Transverse colon (tissue), 4 donors: ENCODE measurements at regions not wholly inside any gene's neighbourhood (a gene's known extent, or its start where the extent isn't known, plus 50 kb on each side); places are given as distances from the start of the nearest gene placed in this dataset.

ENCODE experiments used
- DNase-seq: peaks from one replicate; pipeline ENCODE4 v3.0.0-alpha.2; 2019
- H3K27ac ChIP-seq, 4 donors: fragments of 200-600 bp; sonication (generic); 2 replicates each; pipeline ENCODE4 v1.5.1; 2016 to 2018; ENCODE audit warnings: inconsistent platforms in 4 of 4
- H3K27me3 ChIP-seq: fragments of 200-600 bp; sonication (generic); 2 replicates; pipeline ENCODE4 v1.5.1; 2017; ENCODE audit warnings: inconsistent platforms
- H3K36me3 ChIP-seq, 4 donors: fragments of 200-600 bp; sonication (generic); 2 replicates each; pipeline ENCODE4 v1.5.1; 2017 to 2019; ENCODE audit warnings: inconsistent platforms in 4 of 4
- H3K4me1 ChIP-seq, 4 donors: fragments of 200-600 bp; sonication (generic); 2 replicates each; pipeline ENCODE4 v1.5.1; 2017 to 2020; ENCODE audit warnings: inconsistent platforms in 4 of 4
- H3K4me3 ChIP-seq, 4 donors: fragments of 200-600 bp; sonication (generic); 1 replicate in 1 of 4; 2 replicates in 3 of 4; pipeline versions ENCODE4 v1.5.1 to v1.6.1; 2017 to 2019; ENCODE audit warnings: inconsistent platforms in 4 of 4
- H3K9me3 ChIP-seq, 2 donors: fragments of 200-600 bp; sonication (generic); 2 replicates each; pipeline ENCODE4 v1.5.1; 2017 to 2019; ENCODE audit warnings: inconsistent platforms in 2 of 2
- CTCF ChIP-seq, 5 experiments: fragments of 200-600 bp in 3 of 5; fragments of 450-650 bp in 2 of 5; sonication (generic) in 3 of 5; IDR thresholded peaks; 1 replicate in 2 of 5; 2 replicates in 3 of 5; pipeline ENCODE4 v1.5.1; 2016 to 2017; ENCODE audit warnings: antibody characterized with exemption in 5 of 5, inconsistent platforms in 3 of 5, mild to moderate bottlenecking in 2 of 5, moderate library complexity in 1 of 5
- EP300 ChIP-seq: sonication (generic); formaldehyde crosslinking; IDR thresholded peaks from one replicate; pipeline ENCODE4 v1.6.1; 2017; ENCODE audit warnings: antibody characterized with exemption, low read depth
- POLR2A ChIP-seq: fragments of 450-650 bp; IDR thresholded peaks from one replicate; pipeline ENCODE4 v1.6.1; 2016; ENCODE audit warnings: antibody characterized with exemption, mild to moderate bottlenecking, moderate library complexity
- POLR2AphosphoS5 ChIP-seq, 3 donors: sonication (generic); formaldehyde crosslinking; IDR thresholded peaks; one replicate each; pipeline ENCODE4 v1.6.1; 2016; ENCODE audit warnings: antibody characterized with exemption in 3 of 3
- WGBS, 2 donors: methylation state at CpG; one replicate each; pipeline ENCODE4 v1.1.5; 2018; ENCODE audit warnings: low coverage in 1 of 2; 5-methylcytosine and 5-hydroxymethylcytosine counted together
- in situ Hi-C, 4 donors: fragments of 200-750 bp; cut with MboI; loops; one replicate each; pipeline versions ENCODE4 v1.15.0 to v1.15.1; 2017; ENCODE audit warnings: low sequenced_read_pairs in 3 of 4, low pct_ligation_motif_present in 1 of 4, low pct_unique_long_range_greater_than_20kb in 1 of 4
- intact Hi-C: fragments of 100-400 bp; cut with DNase I; formaldehyde crosslinking; loops from one replicate; pipeline ENCODE4 v1.15.1; 2023; ENCODE audit warnings: low total_unique reads
- small RNA-seq, 4 donors: library from RNA; depleted of rRNA; stranded (forward); fragments of <200 nt; gene quantifications; one replicate each; pipeline ENCODE3, GENCODE V24; 2016

- H3K4me3 ChIP-seq = no peak overlapping the region
- DNase-seq = no peak
- no peaks in the 10 kb centered on the region for H3K4me1 ChIP-seq
- H3K27ac ChIP-seq = no peak overlapping the region
- no peaks in the 10 kb centered on the region for H3K27me3 ChIP-seq
- no peak for TF ChIP-seq EP300
- TF ChIP-seq POLR2A = no peak
- no peak for TF ChIP-seq POLR2AphosphoS5 (IDR thresholded peaks at IDR 0.05)
- in situ Hi-C loops = no loop called here
- intact Hi-C loops = no loop called here
- no peaks in the 10 kb centered on the region for H3K9me3 ChIP-seq
- WGBS, 2 donors = 73 to 79% methylated on average over 2 of the region's 2 CpGs
- H3K36me3 ChIP-seq = no peaks in the 10 kb centered on the region
Measured at GRCh38 chr2:181837563-181837962, 54.0 kb upstream of the ITPRID2 start.

- DNase-seq = no peak
- intact Hi-C loops (no loop called here), in situ Hi-C loops (no loop called here)
- Histone ChIP-seq H3K27ac (no peak overlapping the region), H3K36me3 (no peaks in the 10 kb centered on the region), H3K4me1 (no peaks in the 10 kb centered on the region), H3K9me3 (no peaks in the 10 kb centered on the region), H3K27me3 (no peaks in the 10 kb centered on the region), H3K4me3 (no peak overlapping the region)
- TF ChIP-seq POLR2A (no peak), EP300 (no peak), CTCF (IDR thresholded peaks at IDR 0.05) (no peak), POLR2AphosphoS5 (IDR thresholded peaks at IDR 0.05) (no peak)
- 79 to 82% methylated on average over 1 of the region's 1 CpG for WGBS, 2 donors
Measured at GRCh38 chr2:181839811-181840210, 51.7 kb upstream of the ITPRID2 start.

GRCh38 chr2:181841079-181841478 is 50.5 kb upstream of the ITPRID2 start:
- no peaks in the 10 kb centered on the region for H3K4me1 ChIP-seq
- 80% methylated on average over 2 of the region's 2 CpGs for WGBS, 2 donors
- in situ Hi-C loops (no loop called here), intact Hi-C loops (no loop called here)
- DNase-seq = no peak
- no peaks in the 10 kb centered on the region for H3K36me3 ChIP-seq
- no peaks in the 10 kb centered on the region for H3K9me3 ChIP-seq
- no peak overlapping the region for H3K27ac ChIP-seq
- TF ChIP-seq CTCF (IDR thresholded peaks at IDR 0.05) = no peak
- no peak for TF ChIP-seq POLR2AphosphoS5 (IDR thresholded peaks at IDR 0.05)
- no peak for TF ChIP-seq POLR2A
- no peak for TF ChIP-seq EP300
- no peak overlapping the region for H3K4me3 ChIP-seq
- H3K27me3 ChIP-seq = no peaks in the 10 kb centered on the region

Small RNA genes lying in the stretch of these regions (small RNA-seq; reads per million reads assigned to genes)
- 0 reads per million in 4 donors for gene RNU6ATAC19P
